ENCODE measurements at regions not wholly inside any gene's neighbourhood (a gene's known extent, or its start where the extent isn't known, plus 50 kb on each side); places are given as distances from the start of the nearest gene placed in this dataset.

GRCh38 chr4:4595252-4595651, 53.4 kb upstream of the STX18 start:
- ChIA-PET CTCF (no interaction called here), POLR2A (no interaction called here)
- Mint-ChIP-seq H3K27ac (no peak overlapping the region), H3K36me3 (peaks cover 51% of the 10 kb centered on the region), H3K9me3 (peaks cover 4 to 26% (median 10%) of the 10 kb centered on the region in 3 donors), H3K4me3 (no peak overlapping the region), H3K4me1 (no peaks in the 10 kb centered on the region), H3K27me3 (no peaks in the 10 kb centered on the region)
- peaks cover 0 to 2% of the 10 kb centered on the region in 2 donors for H3K36me3 ChIP-seq (ENCODE audit: control insufficient read depth in 2 of 2, extremely low read depth in 1 of 2, insufficient read depth in 1 of 2, low read length in 1 of 2)
- no peaks in the 10 kb centered on the region for H3K4me1 ChIP-seq (ENCODE audit: control insufficient read depth in 1 of 2, extremely low read depth in 1 of 2, insufficient read depth in 2 of 2, low read length in 2 of 2)
- no peaks in the 10 kb centered on the region for H3K27me3 ChIP-seq (replicated peaks in 1 of 2; ENCODE audit: control insufficient read depth in 2 of 2, extremely low read depth in 1 of 2, insufficient read depth in 2 of 2, low read length in 1 of 2)
- no peak overlapping the region for H3K4me3 ChIP-seq (ENCODE audit: control insufficient read depth in 1 of 2, extremely low read depth in 1 of 2, low read length in 1 of 2)
- no peak for ATAC-seq (replicated peaks in 1 of 4)
- WGBS (ENCODE audit: insufficient coverage), result 75% methylated on average over 1 of the region's 1 CpG
- H3K27ac ChIP-seq (ENCODE audit: low read length), result no peak overlapping the region
- DNase-seq, result no peak
- H3K9me3 ChIP-seq, result no peaks in the 10 kb centered on the region

- CTCF ChIA-PET, result no interaction called here
- no peak for DNase-seq
- Mint-ChIP-seq H3K36me3 (peaks cover 52% of the 10 kb centered on the region), H3K27ac (no peak overlapping the region), H3K4me1 (no peaks in the 10 kb centered on the region), H3K9me3 (peaks cover 4 to 26% (median 10%) of the 10 kb centered on the region in 3 donors), H3K27me3 (no peaks in the 10 kb centered on the region), H3K4me3 (no peak overlapping the region)
- no peak for ATAC-seq (replicated peaks in 1 of 4)
- Histone ChIP-seq H3K27ac (ENCODE audit: low read length) (no peak overlapping the region), H3K36me3 (ENCODE audit: control insufficient read depth in 2 of 2, extremely low read depth in 1 of 2, insufficient read depth in 1 of 2, low read length in 1 of 2) (peaks cover 0 to 2% of the 10 kb centered on the region in 2 donors), H3K4me1 (ENCODE audit: control insufficient read depth in 1 of 2, extremely low read depth in 1 of 2, insufficient read depth in 2 of 2, low read length in 2 of 2) (no peaks in the 10 kb centered on the region), H3K4me3 (ENCODE audit: control insufficient read depth in 1 of 2, extremely low read depth in 1 of 2, low read length in 1 of 2) (no peak overlapping the region), H3K9me3 (no peaks in the 10 kb centered on the region), H3K27me3 (replicated peaks in 1 of 2; ENCODE audit: control insufficient read depth in 2 of 2, extremely low read depth in 1 of 2, insufficient read depth in 2 of 2, low read length in 1 of 2) (no peaks in the 10 kb centered on the region)
- POLR2A ChIA-PET, result no interaction called here
- WGBS (ENCODE audit: insufficient coverage), result 98% methylated on average over 4 of the region's 6 CpGs
Observed at GRCh38 chr4:4594285-4594920, 52.6 kb upstream of the STX18 start.

GRCh38 chr4:4593596-4594284, 51.9 kb upstream of the STX18 start:
- H3K27me3 ChIP-seq (replicated peaks in 1 of 2; ENCODE audit: control insufficient read depth in 2 of 2, extremely low read depth in 1 of 2, insufficient read depth in 2 of 2, low read length in 1 of 2), result no peaks in the 10 kb centered on the region
- H3K4me1 ChIP-seq (ENCODE audit: control insufficient read depth in 1 of 2, extremely low read depth in 1 of 2, insufficient read depth in 2 of 2, low read length in 2 of 2), result no peaks in the 10 kb centered on the region
- H3K9me3 ChIP-seq, result no peaks in the 10 kb centered on the region
- H3K4me3 ChIP-seq (ENCODE audit: control insufficient read depth in 1 of 2, extremely low read depth in 1 of 2, low read length in 1 of 2), result no peak overlapping the region
- H3K36me3 ChIP-seq (ENCODE audit: control insufficient read depth in 2 of 2, extremely low read depth in 1 of 2, insufficient read depth in 1 of 2, low read length in 1 of 2), result peaks cover 0 to 2% of the 10 kb centered on the region in 2 donors
- DNase-seq (no peak), ATAC-seq (replicated peaks in 1 of 4) (no peak)
- no peak overlapping the region for H3K4me3 Mint-ChIP-seq
- no peaks in the 10 kb centered on the region for H3K27me3 Mint-ChIP-seq
- no peak overlapping the region for H3K27ac ChIP-seq (ENCODE audit: low read length)
- H3K36me3 Mint-ChIP-seq, result peaks cover 52% of the 10 kb centered on the region
- ChIA-PET POLR2A (no interaction called here), CTCF (no interaction called here)
- H3K4me1 Mint-ChIP-seq, result no peaks in the 10 kb centered on the region
- H3K9me3 Mint-ChIP-seq, result peaks cover 4 to 26% (median 10%) of the 10 kb centered on the region in 3 donors
- WGBS (ENCODE audit: insufficient coverage), result 89% methylated on average over 5 of the region's 11 CpGs
- no peak overlapping the region for H3K27ac Mint-ChIP-seq

GRCh38 chr4:4592414-4592813, 50.6 kb upstream of the STX18 start:
- Histone ChIP-seq H3K36me3 (ENCODE audit: control insufficient read depth in 2 of 2, extremely low read depth in 1 of 2, insufficient read depth in 1 of 2, low read length in 1 of 2) (peaks cover 0 to 2% of the 10 kb centered on the region in 2 donors), H3K27me3 (replicated peaks in 1 of 2; ENCODE audit: control insufficient read depth in 2 of 2, extremely low read depth in 1 of 2, insufficient read depth in 2 of 2, low read length in 1 of 2) (no peaks in the 10 kb centered on the region), H3K4me3 (ENCODE audit: control insufficient read depth in 1 of 2, extremely low read depth in 1 of 2, low read length in 1 of 2) (no peak overlapping the region), H3K27ac (ENCODE audit: low read length) (no peak overlapping the region), H3K9me3 (no peaks in the 10 kb centered on the region), H3K4me1 (ENCODE audit: control insufficient read depth in 1 of 2, extremely low read depth in 1 of 2, insufficient read depth in 2 of 2, low read length in 2 of 2) (no peaks in the 10 kb centered on the region)
- 62% methylated on average over 3 of the region's 4 CpGs for WGBS (ENCODE audit: insufficient coverage)
- ChIA-PET CTCF (no interaction called here), POLR2A (no interaction called here)
- no peak overlapping the region for H3K27ac Mint-ChIP-seq
- peaks cover 4 to 26% (median 10%) of the 10 kb centered on the region in 3 donors for H3K9me3 Mint-ChIP-seq
- H3K36me3 Mint-ChIP-seq, result peaks cover 52% of the 10 kb centered on the region
- DNase-seq (no peak), ATAC-seq (replicated peaks in 1 of 4) (no peak)
- H3K4me1 Mint-ChIP-seq, result no peaks in the 10 kb centered on the region
- no peaks in the 10 kb centered on the region for H3K27me3 Mint-ChIP-seq
- H3K4me3 Mint-ChIP-seq, result no peak overlapping the region
